HG03045 (cell line): ENCODE measurements at regions not wholly inside any gene's neighbourhood (a gene's known extent, or its start where the extent isn't known, plus 50 kb on each side); places are given as distances from the start of the nearest gene placed in this dataset.
"Not testable (repeated sequence)": the region's sequence is repeated elsewhere in the genome, so short reads cannot be mapped to it uniquely, and the experiment has no call there.

Experiments used
- ATAC-seq: cut with Tn5 transposase; IDR thresholded peaks from one replicate; pipeline ENCODE4 v1.9.1; 2021; ENCODE audit warnings: mild to moderate bottlenecking, moderate library complexity; ENCODE audit not compliant: unreplicated experiment

DNA sequence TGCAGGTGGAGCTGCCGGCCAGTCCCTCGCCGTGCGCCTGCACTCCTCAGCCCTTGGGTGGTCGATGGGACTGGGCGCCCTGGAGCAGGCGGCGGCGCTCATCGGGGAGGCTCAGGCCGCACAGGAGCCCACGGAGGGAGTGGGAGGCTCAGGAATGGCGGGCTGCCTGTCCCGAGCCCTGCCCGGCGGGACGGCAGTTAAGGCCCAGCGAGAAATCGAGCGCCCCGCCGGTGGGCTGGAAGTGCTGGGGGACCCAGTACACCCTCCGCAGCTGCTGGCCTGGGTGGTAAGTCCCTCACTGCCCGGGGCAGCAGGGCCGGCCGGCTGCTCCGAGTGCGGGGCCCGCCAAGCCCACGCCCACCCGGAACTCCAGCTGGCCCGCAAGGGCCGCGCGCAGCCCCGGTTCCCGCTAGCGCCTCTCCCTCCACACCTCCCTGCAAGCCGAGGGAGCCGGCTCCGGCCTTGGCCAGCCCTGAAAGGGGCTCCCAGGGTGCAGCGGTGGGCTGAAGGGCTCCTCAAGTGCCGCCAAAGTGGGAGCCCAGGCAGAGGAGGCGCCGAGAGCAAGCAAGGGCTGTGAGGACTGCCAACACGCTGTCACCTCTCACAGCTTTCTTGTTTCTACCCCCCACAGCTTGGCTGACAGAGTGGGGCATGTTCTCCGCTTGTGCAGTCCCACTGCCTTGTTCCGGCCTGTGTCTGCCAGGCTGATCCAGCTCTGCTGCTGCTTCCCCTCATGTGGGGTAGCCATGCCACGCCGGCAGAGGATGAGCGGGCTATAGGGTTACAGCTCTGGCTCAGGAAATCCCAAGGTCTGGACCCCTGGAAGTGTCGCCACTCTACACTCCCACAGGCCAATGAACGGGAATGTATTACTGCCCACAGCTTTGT is 886.7 kb downstream of the FAT4 start:
- not testable (repeated sequence) for ATAC-seq

DNA sequence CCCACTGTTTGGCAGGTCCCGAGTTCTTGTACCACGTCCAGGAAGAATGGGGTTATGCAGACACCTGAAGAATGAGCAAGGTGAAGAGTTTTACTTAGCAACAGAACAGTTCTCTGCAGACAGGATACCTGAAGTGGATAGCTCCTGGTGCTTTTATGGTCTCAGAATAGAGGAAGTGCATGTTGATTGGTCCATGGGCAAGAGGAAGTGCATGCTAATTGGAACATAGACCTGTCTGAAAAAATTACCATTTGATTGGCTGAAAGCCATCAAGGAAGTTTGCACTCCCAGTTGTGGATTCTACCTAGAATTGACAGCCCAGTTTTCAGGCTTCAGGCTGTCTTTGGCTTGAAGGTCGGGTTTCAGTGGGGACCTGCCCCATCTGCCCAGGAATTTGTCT is 887.5 kb downstream of the FAT4 start:
- ATAC-seq: no peak

DNA sequence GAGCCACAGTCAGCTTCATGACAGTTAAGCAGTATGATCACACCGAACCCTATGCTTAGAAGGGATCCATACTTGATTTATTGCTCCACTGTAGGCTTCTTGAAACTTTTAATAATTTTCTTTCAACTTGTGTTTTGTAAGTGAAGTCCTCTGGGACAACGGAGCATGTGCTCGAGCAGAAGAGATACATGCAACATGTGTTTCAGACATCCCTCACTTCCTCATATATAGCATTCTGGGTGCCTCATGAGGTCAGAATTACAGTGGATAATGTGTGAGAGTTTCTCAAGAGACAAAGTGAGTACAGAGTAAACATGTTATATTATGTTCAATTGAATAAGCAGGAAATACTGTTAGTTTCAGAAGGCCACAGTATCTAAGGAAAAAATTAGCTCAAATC is 893.2 kb downstream of the FAT4 start:
- ATAC-seq: no peak

DNA sequence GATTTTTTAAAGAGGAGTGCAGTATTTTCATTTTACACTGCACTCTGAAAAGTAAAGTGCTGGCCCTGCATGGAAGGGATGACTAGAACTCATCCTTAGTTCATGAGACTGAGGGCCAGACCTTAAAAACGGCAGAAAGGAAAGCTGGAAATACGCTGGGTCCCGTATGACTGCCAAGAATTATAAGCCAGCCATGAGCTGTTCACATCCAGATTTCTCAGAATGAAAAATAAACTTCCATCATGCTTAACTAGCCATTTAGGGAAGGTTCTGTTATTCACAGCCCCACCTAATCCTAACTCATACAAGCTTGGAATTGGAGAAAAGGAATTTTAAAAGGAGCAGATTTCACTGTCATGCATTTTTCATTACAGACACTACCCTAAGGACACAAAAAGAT is 894.4 kb downstream of the FAT4 start:
- no peak for ATAC-seq

DNA sequence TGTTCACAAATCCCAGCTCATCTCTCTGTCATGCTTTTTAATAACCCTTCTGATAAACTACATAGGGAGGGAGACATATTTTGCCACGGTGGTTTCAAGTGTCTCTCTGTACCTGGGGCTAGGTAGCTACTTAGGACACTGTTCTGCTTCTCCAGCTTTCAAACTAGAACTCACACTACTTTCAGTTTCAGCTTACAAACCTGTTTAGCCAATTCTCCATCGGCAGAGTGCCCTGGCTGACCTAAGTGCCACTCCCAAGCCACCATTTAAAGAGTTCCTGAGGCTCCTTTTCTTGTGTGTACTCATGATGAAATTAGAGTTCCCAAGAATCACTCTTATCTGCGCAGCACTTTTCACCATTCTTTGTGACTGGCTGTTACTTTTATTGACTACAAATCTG is 899.2 kb downstream of the FAT4 start:
- no peak for ATAC-seq

DNA sequence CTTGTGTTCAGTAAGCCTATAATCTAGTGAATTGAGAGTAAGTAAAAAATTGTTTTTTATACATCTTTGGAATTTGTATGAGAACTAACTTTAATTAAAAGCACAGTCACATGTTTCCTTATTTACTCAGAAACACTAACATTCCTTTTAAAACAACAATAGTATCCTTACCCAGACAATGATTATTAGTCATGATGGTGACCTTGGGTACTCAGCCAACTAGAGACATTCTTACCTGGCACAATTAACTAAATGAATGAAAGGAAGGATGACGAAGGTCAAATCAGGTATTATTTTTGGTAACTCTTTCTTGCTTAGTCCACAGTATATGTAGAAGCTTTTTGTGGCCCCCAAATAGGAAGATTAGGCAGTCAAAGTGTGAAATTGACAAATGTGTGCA is 901.0 kb downstream of the FAT4 start:
- ATAC-seq: no peak

DNA sequence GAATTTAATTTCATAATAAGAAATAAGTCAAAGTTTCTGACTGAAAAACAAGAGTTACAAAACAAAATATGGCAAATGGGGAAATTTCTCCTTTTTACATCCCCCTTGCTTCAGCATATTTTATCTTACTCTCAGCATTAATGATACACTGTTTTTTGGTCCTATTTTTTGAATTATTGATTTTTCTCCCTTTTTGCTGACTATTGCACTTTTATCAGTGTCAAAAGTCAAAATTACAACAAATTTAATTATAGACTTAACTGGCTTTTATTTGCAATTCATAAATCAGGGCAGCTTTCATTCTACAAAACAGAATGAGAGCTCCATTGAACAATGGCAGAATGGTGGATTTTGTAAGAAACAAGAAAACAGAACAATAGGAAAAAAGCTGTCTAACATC is 901.9 kb downstream of the FAT4 start:
- no peak for ATAC-seq

DNA sequence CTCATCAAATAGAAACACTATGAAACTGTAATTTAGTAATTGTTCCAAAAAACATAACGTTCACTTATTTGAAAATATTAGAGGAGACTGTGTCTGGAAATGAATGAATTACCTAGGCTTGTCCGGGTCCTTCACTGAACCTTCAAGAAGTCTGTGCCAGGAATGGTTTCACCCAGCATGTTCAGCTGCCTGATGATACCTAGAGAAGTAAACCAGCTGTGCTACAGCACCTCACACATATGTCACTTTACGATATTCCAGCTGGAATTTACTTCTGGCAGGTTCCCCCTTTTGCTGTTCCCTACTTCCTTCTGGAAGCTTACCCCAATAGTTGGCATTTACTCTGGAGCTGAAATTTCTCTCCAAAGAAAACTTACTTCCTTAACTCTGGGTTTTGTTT is 906.5 kb downstream of the FAT4 start:
- ATAC-seq: no peak

DNA sequence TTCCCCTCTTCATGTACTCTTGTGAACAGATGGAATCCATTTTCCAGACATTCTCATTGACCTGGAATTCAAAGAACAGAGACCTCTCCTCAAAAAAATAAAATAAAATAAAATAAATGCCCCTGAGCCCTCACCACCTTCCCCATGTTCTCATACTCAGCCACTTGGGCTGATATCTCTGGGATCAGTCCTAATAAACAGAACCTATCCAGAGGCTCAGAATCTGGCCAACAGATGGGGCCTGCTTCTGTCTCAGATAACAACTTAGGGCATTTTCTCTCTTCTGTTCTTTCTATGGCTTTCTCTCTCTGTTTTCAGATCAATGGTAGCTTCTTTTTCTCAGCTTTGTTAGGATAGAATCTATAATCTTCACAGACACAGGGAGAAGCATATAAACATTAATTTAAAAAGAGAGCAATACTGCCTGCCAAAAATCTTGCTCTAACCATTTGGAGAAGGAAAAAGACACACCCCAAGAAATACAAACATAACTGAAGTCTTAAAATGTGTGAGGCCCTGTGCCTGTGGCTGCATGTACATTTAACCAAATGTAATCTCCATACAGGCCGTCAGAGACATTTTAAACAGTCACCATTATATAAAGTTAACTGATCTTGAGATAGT is 907.1 kb downstream of the FAT4 start:
- no peak for ATAC-seq

DNA sequence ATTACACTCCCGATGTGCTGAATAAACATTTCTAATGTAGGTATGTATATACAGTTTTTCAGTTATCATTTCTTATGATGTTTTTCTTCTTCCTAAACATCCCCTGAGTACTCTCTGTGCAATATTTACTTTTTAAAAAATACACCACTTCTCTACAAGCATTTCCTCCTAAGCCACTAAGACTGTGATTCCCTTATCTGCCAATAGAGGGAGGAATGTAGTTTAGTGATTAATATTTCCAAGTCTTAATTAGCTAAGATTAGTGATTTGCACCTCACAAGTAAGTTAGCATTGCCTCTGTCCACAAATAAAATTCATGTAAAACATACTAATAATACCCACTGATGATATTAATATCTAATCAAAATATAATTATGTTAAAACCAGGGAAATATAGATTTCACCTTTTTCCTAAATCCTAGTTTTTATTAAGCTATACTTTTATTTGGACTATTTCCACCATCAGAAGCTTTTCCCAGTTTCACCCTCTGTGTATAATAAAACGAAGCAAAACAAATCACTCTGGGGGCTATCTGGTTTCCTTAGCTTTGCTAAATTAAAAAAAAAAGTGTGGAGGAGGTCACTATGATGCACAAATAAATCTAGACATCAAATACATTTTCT is 909.1 kb downstream of the FAT4 start:
- no peak for ATAC-seq

DNA sequence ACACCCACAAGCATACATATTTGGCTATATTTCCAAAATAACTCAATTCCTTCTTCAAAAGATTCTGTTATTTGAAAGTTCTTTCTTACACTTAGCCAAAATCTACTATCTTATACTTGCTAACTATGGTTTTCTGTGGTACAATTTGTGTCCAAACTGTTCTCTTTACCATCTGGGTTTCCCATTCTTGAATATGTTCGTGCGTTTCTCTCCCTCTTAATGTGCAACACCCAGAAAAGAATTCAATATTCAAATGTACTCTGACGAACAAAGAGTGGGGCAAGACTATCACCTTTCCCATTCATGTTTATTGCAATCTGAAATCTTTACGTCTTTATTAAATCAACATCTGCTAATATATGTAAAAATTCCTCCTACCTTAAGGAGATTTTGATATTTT is 912.7 kb downstream of the FAT4 start:
- ATAC-seq: no peak

DNA sequence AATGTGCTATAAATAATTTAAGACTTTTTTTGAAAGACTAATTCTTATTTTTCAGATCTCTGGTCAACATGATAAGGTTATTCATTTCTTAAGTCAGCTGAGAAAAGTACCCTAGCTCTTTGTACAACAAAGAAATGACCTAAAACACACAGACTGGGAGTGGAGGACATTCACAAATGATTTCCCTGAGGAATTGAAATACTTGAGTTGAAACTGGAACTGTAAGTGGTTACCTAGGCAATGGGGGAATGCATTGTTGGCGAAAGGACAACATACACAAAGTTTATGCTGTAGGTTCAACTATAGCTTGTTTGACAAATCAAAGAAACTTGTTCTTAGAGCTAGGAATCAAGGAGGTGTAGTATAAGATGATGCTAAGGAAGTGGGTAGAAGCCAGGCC is 915.5 kb downstream of the FAT4 start:
- ATAC-seq: no peak

DNA sequence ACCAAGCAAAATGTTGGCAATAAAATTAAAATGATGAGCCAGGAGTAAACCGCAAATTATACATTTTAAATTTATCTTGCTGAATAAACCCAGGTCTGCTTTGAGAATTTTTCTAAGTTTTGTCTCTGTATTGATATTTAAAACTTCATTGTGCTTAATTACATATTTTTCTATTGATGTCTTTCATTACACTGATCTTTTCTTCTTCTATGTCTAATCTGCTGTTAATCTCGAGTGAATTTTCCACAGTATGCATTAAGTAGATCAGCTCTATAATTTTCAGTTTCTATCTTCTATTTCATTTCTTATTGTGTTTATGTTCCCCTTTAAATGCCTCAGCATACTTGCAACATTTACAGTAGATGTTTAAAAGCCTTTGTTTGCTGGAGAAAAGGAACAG is 918.7 kb downstream of the FAT4 start:
- ATAC-seq: no peak

DNA sequence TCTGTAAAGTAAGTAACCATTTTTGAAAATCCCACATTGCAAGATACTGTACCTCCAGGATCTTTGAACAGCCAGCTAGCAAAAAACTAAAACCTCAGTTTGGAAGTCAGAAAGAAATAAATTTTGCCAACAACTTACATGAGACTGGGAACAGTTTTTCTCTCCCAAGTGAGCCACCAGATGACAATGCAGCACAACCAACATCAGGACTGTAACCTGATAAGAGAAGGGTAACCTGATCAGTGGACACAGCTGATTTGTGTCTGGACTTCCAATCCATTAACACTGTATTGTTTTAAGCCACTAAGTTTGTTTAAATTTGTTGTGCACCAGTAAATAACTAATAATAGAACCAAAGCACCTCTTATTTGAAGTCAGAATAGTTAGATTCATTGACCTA is 923.3 kb downstream of the FAT4 start:
- ATAC-seq: no peak

DNA sequence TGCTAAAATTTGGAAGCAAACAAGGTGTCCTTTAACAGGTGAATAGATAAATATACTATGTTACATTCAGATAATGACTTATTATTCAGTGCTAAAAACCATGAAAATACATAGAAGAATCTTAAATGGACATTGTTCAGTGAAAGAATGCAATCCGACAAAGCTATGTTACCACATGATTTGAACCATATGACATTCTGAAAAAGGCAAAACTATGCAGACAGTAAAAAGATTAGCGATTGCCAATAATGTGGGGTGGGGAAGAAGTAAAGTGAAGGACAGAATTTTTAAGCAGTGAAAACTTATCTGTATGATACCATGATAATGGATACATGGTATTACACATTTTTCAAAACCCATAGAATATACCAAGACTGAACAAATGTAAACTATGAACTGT is 926.9 kb downstream of the FAT4 start:
- no peak for ATAC-seq

DNA sequence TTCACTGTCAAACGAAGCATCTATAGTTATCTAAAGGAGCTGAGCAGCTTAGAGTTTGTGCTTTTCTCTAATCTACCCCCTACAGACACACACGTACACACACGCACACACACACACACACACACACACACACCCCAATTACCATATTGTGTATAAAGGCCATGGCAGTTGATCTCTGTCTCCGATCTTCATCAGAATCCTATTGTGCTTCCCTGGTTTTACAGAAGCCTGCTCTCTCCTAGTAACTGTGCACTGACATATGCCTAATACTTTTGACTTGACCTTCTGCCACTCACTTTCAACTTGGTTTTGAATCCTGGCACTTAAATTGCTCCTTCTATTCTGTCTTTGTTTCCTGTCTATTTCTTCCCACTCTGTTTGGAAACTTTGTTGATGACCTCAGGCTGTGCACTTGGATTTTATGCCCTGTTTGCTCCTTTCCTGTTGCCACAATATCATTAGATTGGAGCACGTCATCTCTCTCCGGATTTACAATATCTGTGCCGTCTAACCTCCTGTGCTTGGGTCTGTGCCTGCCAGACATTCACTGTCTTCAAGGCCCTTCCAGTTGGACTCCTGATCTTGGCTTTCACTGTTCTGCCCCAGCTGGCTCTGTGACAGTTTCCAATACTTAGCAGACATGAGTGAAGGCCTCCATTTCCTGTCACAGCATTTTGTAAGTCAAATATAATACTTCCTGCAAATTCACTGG is 928.1 kb downstream of the FAT4 start:
- no peak for ATAC-seq

DNA sequence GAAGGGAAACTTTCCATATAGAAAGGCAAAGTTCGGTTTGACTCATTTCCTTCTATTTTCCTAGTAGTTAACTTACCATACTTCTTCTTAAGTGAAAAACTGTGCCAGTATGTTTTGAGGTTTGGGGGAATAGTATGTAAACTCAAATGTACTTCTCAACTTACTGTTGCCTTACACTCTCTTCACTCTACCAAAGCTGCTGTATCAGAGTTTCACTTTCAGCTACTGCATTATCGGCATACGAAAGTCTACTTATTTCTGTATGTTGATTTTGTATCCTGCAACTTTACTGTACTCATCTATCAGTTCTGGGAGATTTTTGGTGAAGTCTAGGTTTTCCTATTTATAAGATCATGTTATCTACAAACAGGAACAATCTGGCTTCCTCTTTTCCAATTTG is 932.7 kb downstream of the FAT4 start:
- no peak for ATAC-seq

DNA sequence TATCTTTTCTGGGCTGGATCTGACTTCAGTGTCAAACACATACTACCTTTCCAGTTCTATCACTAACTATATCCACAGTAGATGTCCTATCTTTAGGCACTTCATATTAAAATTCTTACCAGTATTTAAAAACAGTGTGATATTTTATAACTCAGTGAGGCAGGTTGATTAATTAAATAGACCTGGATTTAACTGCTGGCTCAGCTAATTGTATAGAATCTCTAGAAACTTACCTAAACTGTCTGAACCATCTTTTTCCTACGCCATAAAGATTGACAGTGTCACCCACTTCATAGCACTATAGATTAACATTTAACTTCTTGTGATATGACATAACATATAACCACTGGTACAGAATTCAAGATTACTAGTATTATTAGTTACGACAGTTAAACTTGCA is 935.3 kb downstream of the FAT4 start:
- no peak for ATAC-seq

DNA sequence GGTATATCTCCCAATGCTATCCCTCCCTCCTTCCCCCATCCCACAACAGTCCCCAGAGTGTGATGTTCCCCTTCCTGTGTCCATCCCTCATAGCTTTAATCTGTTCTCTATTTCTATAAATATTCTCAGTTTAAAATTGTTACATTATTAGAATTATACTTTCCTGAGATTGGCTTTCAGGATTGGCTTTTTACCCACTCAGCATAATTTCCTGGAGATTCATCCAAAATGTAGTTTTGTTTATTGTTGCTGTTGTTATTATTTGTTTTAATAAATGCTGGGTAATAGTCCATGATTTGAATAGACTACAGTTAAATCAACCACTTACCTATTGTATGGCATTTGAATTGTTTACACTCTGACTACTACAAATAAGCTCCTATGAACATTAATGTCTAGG is 936.4 kb downstream of the FAT4 start:
- ATAC-seq: no peak

DNA sequence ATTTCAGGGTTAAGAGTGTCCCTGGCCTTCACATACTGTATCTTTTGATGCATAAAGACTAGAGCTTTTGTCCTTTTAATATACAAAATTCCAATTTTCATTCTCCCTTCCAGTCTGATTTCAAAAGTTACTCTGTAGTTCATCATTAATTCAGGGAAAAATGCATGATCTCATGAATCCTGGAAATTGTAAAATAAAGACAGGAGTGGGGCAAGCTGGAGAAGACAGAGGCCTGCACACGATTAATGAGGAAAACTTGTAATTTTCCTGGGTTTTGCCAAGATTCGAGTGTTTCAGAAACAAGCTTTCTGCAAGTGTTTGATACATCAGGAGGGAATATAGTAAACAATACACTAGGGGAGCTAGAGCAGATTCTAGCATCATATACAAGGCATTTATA is 947.9 kb downstream of the FAT4 start:
- no peak for ATAC-seq

DNA sequence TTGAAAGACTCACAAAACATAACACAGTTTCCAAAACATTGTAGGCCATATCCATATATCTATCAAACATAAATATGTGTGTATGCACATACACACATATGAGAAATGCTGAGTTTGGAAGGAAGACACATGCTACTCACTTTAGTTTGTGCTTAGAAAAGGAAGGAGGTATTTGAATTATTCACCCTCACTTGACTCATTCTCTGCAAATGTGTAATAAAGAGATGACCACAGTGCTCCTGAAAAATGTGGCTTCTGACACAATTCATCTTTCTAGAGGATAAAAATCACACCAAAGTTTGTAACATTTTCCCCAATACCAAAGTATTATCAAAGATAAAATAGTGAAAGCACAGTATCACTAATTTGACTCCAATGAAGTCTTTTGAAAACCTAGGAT is 950.1 kb downstream of the FAT4 start:
- no peak for ATAC-seq

DNA sequence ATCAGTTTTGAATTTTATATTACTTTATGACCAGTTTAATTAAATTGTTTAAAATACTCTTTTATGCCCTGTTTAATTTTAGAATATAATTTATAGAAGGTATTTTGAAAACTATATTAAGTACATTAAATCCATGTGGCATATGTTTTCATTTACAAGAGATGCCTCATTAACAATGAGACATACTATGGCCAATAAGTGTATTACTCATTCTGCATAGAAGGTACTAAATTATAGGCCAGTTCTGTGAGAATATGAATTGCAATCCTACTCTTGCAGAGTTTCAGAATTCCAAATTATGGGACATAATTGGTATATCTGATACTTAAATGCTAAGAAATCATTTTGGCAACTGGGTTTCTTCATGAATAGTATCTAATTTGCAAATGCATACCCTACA is 951.1 kb downstream of the FAT4 start:
- ATAC-seq: no peak
